ENCODE measurements at regions not wholly inside any gene's neighbourhood (a gene's known extent, or its start where the extent isn't known, plus 50 kb on each side); places are given as distances from the start of the nearest gene placed in this dataset.
A peak's percentile ranks its signal among the peaks of the same experiment; 100 is the strongest.

DNA sequence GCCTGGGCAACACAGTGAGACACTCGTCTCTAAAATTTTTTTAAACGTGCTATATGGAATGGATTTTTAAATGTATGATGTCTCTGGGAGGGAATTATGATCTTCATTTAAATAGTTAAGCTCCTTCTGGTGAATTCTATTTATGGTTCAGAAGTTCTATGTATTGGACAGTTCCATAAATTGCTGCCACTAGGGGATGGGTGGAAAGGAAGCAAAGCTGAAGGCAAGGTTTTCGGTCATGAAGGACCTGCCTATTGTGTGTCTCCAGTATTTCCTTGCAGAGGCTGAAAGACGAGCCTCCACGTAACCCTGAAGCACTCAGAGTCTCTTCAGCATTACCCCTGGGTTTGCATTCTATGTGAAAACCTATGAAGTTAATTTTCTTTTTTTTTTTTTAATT is 451.5 kb upstream of the FAT1 start:
- Histone ChIP-seq H3K9me3 (ENCODE audit: control insufficient read depth, low read depth, low read length) (no peaks in the 10 kb centered on the region), H3K4me1 (ENCODE audit: control insufficient read depth, insufficient read depth, low read length) (no peaks in the 10 kb centered on the region), H3K27me3 (ENCODE audit: control insufficient read depth, insufficient read depth, low read length) (no peaks in the 10 kb centered on the region), H3K27ac (ENCODE audit: low read length) (no peak overlapping the region), H3K36me3 (ENCODE audit: control insufficient read depth, insufficient read depth, low read length) (no peaks in the 10 kb centered on the region), H3K4me3 (ENCODE audit: low read length) (no peak overlapping the region)
- 70% methylated on average over 2 of the region's 5 CpGs for WGBS (ENCODE audit: insufficient coverage, low lambda C conversion rate)
- DNase-seq = no peak

DNA sequence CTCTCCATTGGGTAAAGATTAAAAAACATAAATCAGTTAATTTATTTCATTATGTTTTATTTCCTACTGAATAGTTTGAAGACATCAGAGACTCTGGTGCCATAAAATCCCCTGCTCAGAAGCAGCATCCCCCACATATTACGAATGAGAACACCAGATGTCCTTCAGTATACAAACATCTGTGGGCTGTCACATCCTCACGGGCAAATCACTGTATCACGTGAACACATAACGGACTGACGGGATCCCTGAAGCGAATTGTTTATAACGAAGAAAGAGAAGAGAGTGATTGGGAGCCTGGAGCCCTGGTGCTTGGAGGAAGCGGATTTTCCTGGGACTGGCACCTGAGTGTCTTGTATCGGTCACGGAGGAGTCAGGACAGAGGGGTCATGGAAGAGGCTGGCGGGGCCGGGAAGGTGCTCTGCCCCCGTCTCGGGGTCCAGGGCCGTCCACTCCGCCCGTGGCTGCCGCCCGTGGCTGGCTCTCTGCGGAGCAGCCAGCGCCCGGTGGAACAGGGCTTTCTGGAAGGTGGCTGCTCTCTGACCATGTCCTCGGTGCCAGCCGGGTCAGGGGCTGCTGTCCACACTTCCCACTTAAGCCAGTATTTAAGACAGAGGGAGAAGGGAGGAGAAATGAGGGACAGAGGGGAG is 452.7 kb upstream of the FAT1 start:
- WGBS (ENCODE audit: insufficient coverage, low lambda C conversion rate) = 100% methylated on average over 2 of the region's 24 CpGs
- H3K27ac ChIP-seq (ENCODE audit: low read length) = no peak overlapping the region
- no peak overlapping the region for H3K4me3 ChIP-seq (ENCODE audit: low read length)
- H3K4me1 ChIP-seq (ENCODE audit: control insufficient read depth, insufficient read depth, low read length) = no peaks in the 10 kb centered on the region
- no peaks in the 10 kb centered on the region for H3K9me3 ChIP-seq (ENCODE audit: control insufficient read depth, low read depth, low read length)
- no peaks in the 10 kb centered on the region for H3K36me3 ChIP-seq (ENCODE audit: control insufficient read depth, insufficient read depth, low read length)
- no peak for DNase-seq
- H3K27me3 ChIP-seq (ENCODE audit: control insufficient read depth, insufficient read depth, low read length) = no peaks in the 10 kb centered on the region

DNA sequence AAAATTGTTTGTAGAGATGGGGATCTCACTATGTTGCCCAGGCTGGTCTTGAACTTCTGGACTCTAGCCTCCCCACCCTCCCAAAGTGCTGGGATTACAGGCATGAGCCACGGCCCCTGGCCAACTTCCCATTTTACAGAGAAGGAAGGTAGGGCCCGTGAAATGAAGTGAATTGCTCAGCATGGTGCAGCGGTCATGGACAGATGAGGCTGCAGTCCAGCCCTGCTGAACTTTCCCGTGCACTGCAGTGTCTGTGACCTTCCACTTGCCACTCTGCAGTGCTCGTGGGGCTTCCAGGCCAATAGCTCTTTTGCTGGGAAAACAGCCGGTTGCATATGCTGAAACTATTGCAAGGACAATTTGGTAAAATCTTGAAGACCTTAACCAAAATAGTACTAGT is 454.4 kb upstream of the FAT1 start:
- Histone ChIP-seq H3K36me3 (ENCODE audit: control insufficient read depth, insufficient read depth, low read length) (no peaks in the 10 kb centered on the region), H3K9me3 (ENCODE audit: control insufficient read depth, low read depth, low read length) (no peaks in the 10 kb centered on the region), H3K27me3 (ENCODE audit: control insufficient read depth, insufficient read depth, low read length) (no peaks in the 10 kb centered on the region), H3K4me1 (ENCODE audit: control insufficient read depth, insufficient read depth, low read length) (no peaks in the 10 kb centered on the region), H3K27ac (ENCODE audit: low read length) (no peak overlapping the region), H3K4me3 (ENCODE audit: low read length) (no peak overlapping the region)
- no peak for DNase-seq
- no CpG with 5 or more reads among the region's 6 CpGs for WGBS (ENCODE audit: insufficient coverage, low lambda C conversion rate)

DNA sequence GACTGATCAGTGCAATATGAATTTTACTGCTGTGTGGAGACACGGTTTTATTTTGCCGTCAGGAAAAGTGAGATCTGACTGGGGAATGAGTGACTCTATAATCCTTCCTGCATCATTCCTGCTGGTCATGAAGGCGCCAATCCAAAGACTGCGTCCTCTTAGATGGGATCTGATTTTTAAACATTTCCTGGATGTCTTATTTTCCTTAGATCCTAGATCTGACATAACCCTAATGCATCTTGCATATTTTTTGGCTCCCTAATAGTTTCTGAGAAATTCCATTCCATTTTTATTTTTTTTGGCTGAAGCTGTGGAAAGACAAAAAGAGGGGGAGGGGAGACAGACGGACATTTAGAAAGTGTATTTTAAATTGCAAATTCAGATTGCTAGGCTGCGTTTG is 454.9 kb upstream of the FAT1 start:
- Histone ChIP-seq H3K27me3 (ENCODE audit: control insufficient read depth, insufficient read depth, low read length) (no peaks in the 10 kb centered on the region), H3K27ac (ENCODE audit: low read length) (no peak overlapping the region), H3K36me3 (ENCODE audit: control insufficient read depth, insufficient read depth, low read length) (no peaks in the 10 kb centered on the region), H3K9me3 (ENCODE audit: control insufficient read depth, low read depth, low read length) (no peaks in the 10 kb centered on the region), H3K4me1 (ENCODE audit: control insufficient read depth, insufficient read depth, low read length) (no peaks in the 10 kb centered on the region), H3K4me3 (ENCODE audit: low read length) (no peak overlapping the region)
- whole genome bisulfite sequencing (ENCODE audit: insufficient coverage, low lambda C conversion rate) = 100% methylated on average over 1 of the region's 6 CpGs
- DNase-seq = no peak

DNA sequence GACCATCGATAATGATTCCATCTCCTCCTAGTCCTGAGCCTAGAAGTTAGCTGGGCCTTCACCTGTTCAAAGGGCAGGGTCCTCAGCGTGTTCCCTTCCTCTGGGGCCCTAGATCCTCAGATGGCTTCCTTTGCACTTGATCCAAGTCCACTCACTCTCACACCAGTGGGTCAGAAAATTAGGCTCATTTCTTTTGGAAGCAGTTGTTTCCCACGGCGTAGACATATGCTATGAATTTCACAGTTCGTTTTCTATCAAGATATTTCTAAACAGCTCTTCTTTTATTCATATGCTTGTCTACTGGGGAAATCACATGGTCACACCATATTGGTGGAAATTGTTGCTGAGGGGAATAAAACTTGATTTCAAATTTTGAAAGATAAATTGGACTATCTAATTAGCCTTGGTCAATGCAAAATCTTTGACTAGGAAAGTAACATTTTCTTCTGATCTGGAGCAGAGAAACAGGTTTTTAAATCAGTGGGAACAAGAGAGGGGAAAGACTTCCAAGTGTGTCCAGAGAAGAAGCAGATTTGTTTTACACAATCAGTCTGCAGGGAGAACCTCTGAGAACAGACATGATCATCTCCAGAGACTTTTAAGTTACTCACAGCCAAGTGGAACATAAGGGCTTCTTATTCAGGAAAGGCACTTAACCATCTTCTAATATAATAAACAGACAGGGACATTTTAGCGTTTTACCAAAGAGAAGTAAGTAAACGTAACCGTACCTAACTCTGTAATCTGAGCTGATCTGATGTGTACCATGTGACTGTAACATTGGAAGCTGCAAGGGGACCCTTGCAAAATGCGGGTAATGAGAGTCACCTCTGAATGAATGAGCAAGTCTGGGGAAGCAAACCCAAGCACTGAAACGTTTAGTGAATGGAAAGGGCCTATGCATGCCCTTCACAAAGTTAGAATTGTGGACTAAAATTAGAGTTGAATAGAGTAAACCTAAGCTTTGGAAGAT is 455.7 kb upstream of the FAT1 start:
- Histone ChIP-seq H3K27me3 (ENCODE audit: control insufficient read depth, insufficient read depth, low read length) (no peaks in the 10 kb centered on the region), H3K4me1 (ENCODE audit: control insufficient read depth, insufficient read depth, low read length) (no peaks in the 10 kb centered on the region), H3K4me3 (ENCODE audit: low read length) (no peak overlapping the region), H3K36me3 (ENCODE audit: control insufficient read depth, insufficient read depth, low read length) (no peaks in the 10 kb centered on the region), H3K9me3 (ENCODE audit: control insufficient read depth, low read depth, low read length) (no peaks in the 10 kb centered on the region), H3K27ac (ENCODE audit: low read length) (no peak overlapping the region)
- DNase-seq = no peak
- 65% methylated on average over 7 of the region's 10 CpGs for WGBS (ENCODE audit: insufficient coverage, low lambda C conversion rate)

DNA sequence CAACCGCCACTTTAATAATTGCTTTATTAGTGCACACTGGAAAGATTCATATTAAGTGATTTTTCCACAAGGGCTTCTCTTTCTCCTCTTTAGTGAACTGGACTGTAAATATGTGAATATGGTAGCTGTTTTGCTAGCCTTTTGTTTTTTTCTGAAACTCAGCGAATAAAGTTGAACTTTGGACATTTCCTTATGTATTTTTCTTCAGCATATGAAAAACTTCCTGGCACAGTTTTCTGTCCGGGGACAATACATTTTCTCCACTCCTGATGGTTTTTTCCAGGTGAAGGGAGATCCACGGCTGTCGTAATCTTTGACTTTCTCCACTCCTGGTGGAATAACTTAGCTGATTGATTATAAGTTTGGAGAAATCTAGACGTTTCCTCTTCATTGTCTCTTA is 457.4 kb upstream of the FAT1 start:
- Histone ChIP-seq H3K27ac (ENCODE audit: low read length) (peak overlapping the region; percentile 47), H3K4me3 (ENCODE audit: low read length) (no peak overlapping the region), H3K36me3 (ENCODE audit: control insufficient read depth, insufficient read depth, low read length) (no peaks in the 10 kb centered on the region), H3K4me1 (ENCODE audit: control insufficient read depth, insufficient read depth, low read length) (no peaks in the 10 kb centered on the region), H3K9me3 (ENCODE audit: control insufficient read depth, low read depth, low read length) (no peaks in the 10 kb centered on the region), H3K27me3 (ENCODE audit: control insufficient read depth, insufficient read depth, low read length) (no peaks in the 10 kb centered on the region)
- DNase-seq = peak; percentile 23 to 73
- WGBS (ENCODE audit: insufficient coverage, low lambda C conversion rate) = 40% methylated on average over 2 of the region's 6 CpGs

DNA sequence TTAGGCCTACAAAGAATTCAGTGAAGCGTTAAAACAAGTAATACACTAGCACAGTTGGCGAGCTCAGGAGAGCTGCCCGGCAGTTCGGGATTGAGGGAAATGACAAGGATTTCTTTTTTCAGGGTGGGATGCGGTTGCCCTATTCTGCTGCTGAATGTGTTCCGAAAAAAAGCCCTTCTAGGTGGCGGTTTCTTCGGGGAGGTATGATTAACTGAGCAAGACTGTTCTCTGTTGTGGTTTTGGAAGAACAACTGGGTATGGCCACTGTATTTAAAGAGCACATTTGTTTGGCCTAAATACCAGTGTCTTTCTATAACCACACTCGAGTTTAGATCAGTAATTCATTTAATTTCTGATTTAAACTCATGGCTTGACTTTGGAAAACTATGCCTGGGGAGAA is 459.7 kb upstream of the FAT1 start:
- no peaks in the 10 kb centered on the region for H3K4me1 ChIP-seq (ENCODE audit: control insufficient read depth, insufficient read depth, low read length)
- H3K36me3 ChIP-seq (ENCODE audit: control insufficient read depth, insufficient read depth, low read length) = no peaks in the 10 kb centered on the region
- H3K27ac ChIP-seq (ENCODE audit: low read length) = no peak overlapping the region
- H3K9me3 ChIP-seq (ENCODE audit: control insufficient read depth, low read depth, low read length) = no peaks in the 10 kb centered on the region
- WGBS (ENCODE audit: insufficient coverage, low lambda C conversion rate) = 100% methylated on average over 1 of the region's 9 CpGs
- H3K4me3 ChIP-seq (ENCODE audit: low read length) = no peak overlapping the region
- no peaks in the 10 kb centered on the region for H3K27me3 ChIP-seq (ENCODE audit: control insufficient read depth, insufficient read depth, low read length)
- DNase-seq = no peak

DNA sequence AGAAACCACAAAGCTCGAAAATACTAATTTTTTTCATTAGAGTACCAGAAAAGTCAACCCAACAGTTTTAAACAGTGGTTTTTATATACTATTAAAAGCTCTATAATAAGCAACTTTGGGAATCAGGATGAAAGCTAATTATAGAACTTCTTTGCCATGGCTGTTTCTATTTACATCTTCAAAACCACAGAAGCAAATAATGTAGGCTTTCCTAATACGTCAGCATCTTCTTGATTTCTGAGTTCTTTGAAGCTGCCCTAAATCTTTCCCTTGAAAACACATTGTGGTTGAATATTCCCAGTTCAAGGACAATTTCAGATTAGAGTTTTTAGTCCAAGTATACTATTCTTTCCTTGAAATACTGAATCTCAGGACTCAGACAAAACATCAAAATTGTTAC is 460.2 kb upstream of the FAT1 start:
- Histone ChIP-seq H3K27me3 (ENCODE audit: control insufficient read depth, insufficient read depth, low read length) (no peaks in the 10 kb centered on the region), H3K4me1 (ENCODE audit: control insufficient read depth, insufficient read depth, low read length) (no peaks in the 10 kb centered on the region), H3K36me3 (ENCODE audit: control insufficient read depth, insufficient read depth, low read length) (no peaks in the 10 kb centered on the region), H3K27ac (ENCODE audit: low read length) (peak overlapping the region; percentile 9), H3K4me3 (ENCODE audit: low read length) (no peak overlapping the region), H3K9me3 (ENCODE audit: control insufficient read depth, low read depth, low read length) (no peaks in the 10 kb centered on the region)
- no peak for DNase-seq
- WGBS (ENCODE audit: insufficient coverage, low lambda C conversion rate) = 43% methylated on average over 1 of the region's 2 CpGs

DNA sequence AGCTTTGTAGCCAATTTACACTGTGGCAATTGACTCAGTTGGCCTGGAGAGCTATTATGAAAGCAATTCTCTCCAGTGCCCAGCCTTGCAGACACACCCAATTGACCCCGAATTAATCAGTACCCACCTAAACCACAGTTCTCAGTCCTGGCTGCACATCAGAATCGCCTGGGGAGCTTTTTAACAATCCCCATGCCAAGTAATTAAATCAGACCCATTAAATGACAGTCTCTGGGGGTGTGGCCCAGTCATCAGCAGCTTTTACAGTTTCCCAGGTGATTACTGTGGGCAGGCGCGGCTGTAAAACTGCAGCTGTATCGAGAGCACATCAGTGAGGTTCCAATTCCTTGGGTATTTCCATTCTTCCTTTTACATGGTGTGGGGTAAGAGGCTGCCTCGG is 460.9 kb upstream of the FAT1 start:
- peak; percentile 21 to 52 for DNase-seq
- no CpG with 5 or more reads among the region's 6 CpGs for WGBS (ENCODE audit: insufficient coverage, low lambda C conversion rate)

DNA sequence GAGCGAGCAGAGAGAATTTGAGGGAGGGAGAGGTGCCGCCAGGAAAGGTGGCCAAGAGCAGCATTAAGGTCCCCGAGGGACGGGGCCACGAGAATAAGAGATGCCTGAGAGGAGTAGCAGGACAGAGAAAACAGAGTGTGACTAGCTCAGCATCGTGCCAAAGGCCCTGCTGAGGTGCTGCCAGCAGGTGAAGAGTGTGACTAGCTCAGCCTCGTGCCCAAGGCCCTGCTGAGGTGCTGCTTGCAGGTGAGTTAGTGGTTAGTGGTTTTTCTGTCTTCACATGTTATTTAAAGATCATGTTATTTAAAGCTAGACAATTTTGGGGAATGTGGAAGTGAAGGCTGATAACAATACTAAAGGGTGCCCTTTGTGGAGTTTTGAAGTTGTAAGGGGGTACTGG is 464.5 kb upstream of the FAT1 start:
- no peak overlapping the region for H3K4me3 ChIP-seq (ENCODE audit: low read length)
- no peaks in the 10 kb centered on the region for H3K36me3 ChIP-seq (ENCODE audit: control insufficient read depth, insufficient read depth, low read length)
- H3K27ac ChIP-seq (ENCODE audit: low read length) = no peak overlapping the region
- no peak for DNase-seq
- H3K4me1 ChIP-seq (ENCODE audit: control insufficient read depth, insufficient read depth, low read length) = peaks cover 9% of the 10 kb centered on the region
- no peaks in the 10 kb centered on the region for H3K27me3 ChIP-seq (ENCODE audit: control insufficient read depth, insufficient read depth, low read length)
- WGBS (ENCODE audit: insufficient coverage, low lambda C conversion rate) = 92% methylated on average over 2 of the region's 7 CpGs
- H3K9me3 ChIP-seq (ENCODE audit: control insufficient read depth, low read depth, low read length) = no peaks in the 10 kb centered on the region

More for the DNA sequence above, 460.9 kb upstream of the FAT1 start:
- no peaks in the 10 kb centered on the region for H3K9me3 ChIP-seq (ENCODE audit: control insufficient read depth, low read depth, low read length)
- no peaks in the 10 kb centered on the region for H3K27me3 ChIP-seq (ENCODE audit: control insufficient read depth, insufficient read depth, low read length)
- H3K4me1 ChIP-seq (ENCODE audit: control insufficient read depth, insufficient read depth, low read length) = no peaks in the 10 kb centered on the region
- no peak overlapping the region for H3K4me3 ChIP-seq (ENCODE audit: low read length)
- no peaks in the 10 kb centered on the region for H3K36me3 ChIP-seq (ENCODE audit: control insufficient read depth, insufficient read depth, low read length)
- peak overlapping the region; percentile 9 for H3K27ac ChIP-seq (ENCODE audit: low read length)
